ENCODE measurements at regions not wholly inside any gene's neighbourhood (a gene's known extent, or its start where the extent isn't known, plus 50 kb on each side); places are given as distances from the start of the nearest gene placed in this dataset.
A peak's percentile ranks its signal among the peaks of the same experiment; 100 is the strongest.

- Histone ChIP-seq H3K4me1 (ENCODE audit: insufficient read depth, poor library complexity, severe bottlenecking) (no peaks in the 10 kb centered on the region), H3K36me3 (ENCODE audit: low read depth) (no peaks in the 10 kb centered on the region), H3K27me3 (ENCODE audit: insufficient read depth, poor library complexity, severe bottlenecking) (no peaks in the 10 kb centered on the region), H3K4me3 (ENCODE audit: severe bottlenecking) (no peak overlapping the region), H3K9me3 (ENCODE audit: severe bottlenecking) (no peaks in the 10 kb centered on the region), H3K27ac (ENCODE audit: poor library complexity, severe bottlenecking) (no peak overlapping the region)
- DNase-seq (ENCODE audit: low spot score) (no peak), ATAC-seq (ENCODE audit: low read depth) (peak; percentile 45; the same call in 1 of the 3 replicates)
- TF ChIP-seq CTCF (IDR thresholded peaks at IDR 0.05; ENCODE audit: poor library complexity, severe bottlenecking): no peak
Measured at GRCh38 chr12:24719293-24719721, 229.6 kb downstream of the BCAT1 start.

- Histone ChIP-seq H3K4me3 (ENCODE audit: severe bottlenecking) (no peak overlapping the region), H3K4me1 (ENCODE audit: insufficient read depth, poor library complexity, severe bottlenecking) (no peaks in the 10 kb centered on the region), H3K9me3 (ENCODE audit: severe bottlenecking) (no peaks in the 10 kb centered on the region), H3K27ac (ENCODE audit: poor library complexity, severe bottlenecking) (no peak overlapping the region), H3K36me3 (ENCODE audit: low read depth) (no peaks in the 10 kb centered on the region), H3K27me3 (ENCODE audit: insufficient read depth, poor library complexity, severe bottlenecking) (no peaks in the 10 kb centered on the region)
- DNase-seq (ENCODE audit: low spot score): no peak
- no peak for ATAC-seq (ENCODE audit: low read depth)
- TF ChIP-seq CTCF (IDR thresholded peaks at IDR 0.05; ENCODE audit: poor library complexity, severe bottlenecking): no peak
Measured at GRCh38 chr12:24718617-24719016, 230.3 kb downstream of the BCAT1 start.

GRCh38 chr12:24714237-24714636 lies 234.7 kb downstream of the BCAT1 start:
- no peak overlapping the region for H3K4me3 ChIP-seq (ENCODE audit: severe bottlenecking)
- no peaks in the 10 kb centered on the region for H3K9me3 ChIP-seq (ENCODE audit: severe bottlenecking)
- H3K27ac ChIP-seq (ENCODE audit: poor library complexity, severe bottlenecking): no peak overlapping the region
- no peak for TF ChIP-seq CTCF (IDR thresholded peaks at IDR 0.05; ENCODE audit: poor library complexity, severe bottlenecking)
- H3K36me3 ChIP-seq (ENCODE audit: low read depth): no peaks in the 10 kb centered on the region
- DNase-seq (ENCODE audit: low spot score): no peak
- ATAC-seq (ENCODE audit: low read depth): no peak
- no peaks in the 10 kb centered on the region for H3K27me3 ChIP-seq (ENCODE audit: insufficient read depth, poor library complexity, severe bottlenecking)
- no peaks in the 10 kb centered on the region for H3K4me1 ChIP-seq (ENCODE audit: insufficient read depth, poor library complexity, severe bottlenecking)

- no peaks in the 10 kb centered on the region for H3K4me1 ChIP-seq (ENCODE audit: insufficient read depth, poor library complexity, severe bottlenecking)
- H3K9me3 ChIP-seq (ENCODE audit: severe bottlenecking): no peaks in the 10 kb centered on the region
- no peaks in the 10 kb centered on the region for H3K27me3 ChIP-seq (ENCODE audit: insufficient read depth, poor library complexity, severe bottlenecking)
- H3K36me3 ChIP-seq (ENCODE audit: low read depth): no peaks in the 10 kb centered on the region
- TF ChIP-seq CTCF (IDR thresholded peaks at IDR 0.05; ENCODE audit: poor library complexity, severe bottlenecking): no peak
- no peak overlapping the region for H3K4me3 ChIP-seq (ENCODE audit: severe bottlenecking)
- H3K27ac ChIP-seq (ENCODE audit: poor library complexity, severe bottlenecking): no peak overlapping the region
- DNase-seq (ENCODE audit: low spot score) (no peak), ATAC-seq (ENCODE audit: low read depth) (no peak)
Measured at GRCh38 chr12:24711056-24712008, 237.6 kb downstream of the BCAT1 start.

GRCh38 chr12:24709216-24709615 lies 239.7 kb downstream of the BCAT1 start:
- Histone ChIP-seq H3K4me3 (ENCODE audit: severe bottlenecking) (no peak overlapping the region), H3K36me3 (ENCODE audit: low read depth) (no peaks in the 10 kb centered on the region), H3K9me3 (ENCODE audit: severe bottlenecking) (no peaks in the 10 kb centered on the region), H3K27ac (ENCODE audit: poor library complexity, severe bottlenecking) (no peak overlapping the region), H3K4me1 (ENCODE audit: insufficient read depth, poor library complexity, severe bottlenecking) (no peaks in the 10 kb centered on the region), H3K27me3 (ENCODE audit: insufficient read depth, poor library complexity, severe bottlenecking) (no peaks in the 10 kb centered on the region)
- TF ChIP-seq CTCF (IDR thresholded peaks at IDR 0.05; ENCODE audit: poor library complexity, severe bottlenecking): no peak
- DNase-seq (ENCODE audit: low spot score) (no peak), ATAC-seq (ENCODE audit: low read depth) (no peak)

All from RWPE2 (cell line).